GM12874 (cell line): ENCODE measurements at regions not wholly inside any gene's neighbourhood (a gene's known extent, or its start where the extent isn't known, plus 50 kb on each side); places are given as distances from the start of the nearest gene placed in this dataset.

Experiments
- TF ChIP-seq, protein P1 (sequence below): IDR thresholded peaks from 2 replicates; pipeline ENCODE4 v1.5.1; 2011; ENCODE audit warnings: low read depth, mild to moderate bottlenecking, control low read depth, low read length, moderate library complexity; ENCODE audit not compliant: insufficient read depth

DNA sequence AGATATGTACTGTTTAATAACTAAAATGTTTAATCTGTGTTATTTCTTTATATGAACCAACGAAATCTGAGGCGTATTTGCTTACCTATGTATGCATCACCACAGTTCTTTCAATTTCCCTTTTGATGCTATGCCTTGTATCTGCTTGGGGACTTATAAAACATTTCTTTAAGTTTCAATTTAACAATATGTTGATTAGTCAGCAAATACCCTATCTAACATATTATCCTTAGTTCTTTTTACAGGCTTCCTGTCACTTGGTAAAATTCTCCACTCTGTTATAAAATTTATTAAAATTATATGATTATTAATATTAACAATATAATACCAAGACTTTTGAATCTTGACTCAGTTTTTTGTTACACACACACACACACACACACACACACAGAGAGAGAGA is 174.3 kb downstream of the CPS1 start:
- TF ChIP-seq, protein P1, sequence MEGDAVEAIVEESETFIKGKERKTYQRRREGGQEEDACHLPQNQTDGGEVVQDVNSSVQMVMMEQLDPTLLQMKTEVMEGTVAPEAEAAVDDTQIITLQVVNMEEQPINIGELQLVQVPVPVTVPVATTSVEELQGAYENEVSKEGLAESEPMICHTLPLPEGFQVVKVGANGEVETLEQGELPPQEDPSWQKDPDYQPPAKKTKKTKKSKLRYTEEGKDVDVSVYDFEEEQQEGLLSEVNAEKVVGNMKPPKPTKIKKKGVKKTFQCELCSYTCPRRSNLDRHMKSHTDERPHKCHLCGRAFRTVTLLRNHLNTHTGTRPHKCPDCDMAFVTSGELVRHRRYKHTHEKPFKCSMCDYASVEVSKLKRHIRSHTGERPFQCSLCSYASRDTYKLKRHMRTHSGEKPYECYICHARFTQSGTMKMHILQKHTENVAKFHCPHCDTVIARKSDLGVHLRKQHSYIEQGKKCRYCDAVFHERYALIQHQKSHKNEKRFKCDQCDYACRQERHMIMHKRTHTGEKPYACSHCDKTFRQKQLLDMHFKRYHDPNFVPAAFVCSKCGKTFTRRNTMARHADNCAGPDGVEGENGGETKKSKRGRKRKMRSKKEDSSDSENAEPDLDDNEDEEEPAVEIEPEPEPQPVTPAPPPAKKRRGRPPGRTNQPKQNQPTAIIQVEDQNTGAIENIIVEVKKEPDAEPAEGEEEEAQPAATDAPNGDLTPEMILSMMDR: no peak

DNA sequence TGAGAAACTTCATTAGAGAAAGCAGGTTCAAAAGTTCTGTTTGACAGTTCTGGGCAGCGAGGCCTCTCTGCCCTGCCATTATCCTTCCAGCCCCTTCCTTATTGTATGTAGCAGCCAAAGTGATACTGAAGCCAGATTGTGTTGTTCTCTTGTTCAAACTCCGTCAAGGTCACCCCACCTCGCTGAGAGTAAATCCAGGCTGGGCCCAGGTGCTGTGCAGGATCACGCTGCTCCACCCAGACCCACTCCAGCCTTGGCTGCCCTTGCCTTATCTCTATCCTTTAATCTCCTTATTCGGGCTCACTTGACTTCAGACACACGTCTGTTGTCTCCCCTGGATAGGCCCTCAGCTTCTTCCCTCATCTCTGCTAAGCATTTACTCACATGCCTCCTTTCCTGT is 196.1 kb downstream of the CPS1 start:
- TF ChIP-seq, protein P1: no peak

DNA sequence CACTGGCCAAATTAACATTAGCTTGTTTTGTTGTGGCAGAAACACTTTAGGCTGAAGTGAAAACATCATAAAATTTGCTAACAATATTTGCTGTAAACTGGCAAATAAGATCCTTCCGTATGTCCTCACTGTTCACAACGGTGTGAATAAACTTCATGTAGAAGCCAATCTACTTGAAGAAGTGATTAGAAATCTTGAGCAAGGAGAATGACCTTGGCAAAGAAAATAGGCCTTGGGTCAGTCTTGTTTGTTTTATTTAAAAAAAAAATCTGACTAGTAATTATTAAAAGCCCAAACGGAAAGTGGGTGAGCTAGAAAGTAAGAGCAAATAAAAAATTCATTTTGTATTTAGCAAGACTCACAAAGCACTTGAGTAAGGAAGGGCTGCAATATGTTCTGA is 197.0 kb downstream of the CPS1 start:
- TF ChIP-seq, protein P1: no peak

DNA sequence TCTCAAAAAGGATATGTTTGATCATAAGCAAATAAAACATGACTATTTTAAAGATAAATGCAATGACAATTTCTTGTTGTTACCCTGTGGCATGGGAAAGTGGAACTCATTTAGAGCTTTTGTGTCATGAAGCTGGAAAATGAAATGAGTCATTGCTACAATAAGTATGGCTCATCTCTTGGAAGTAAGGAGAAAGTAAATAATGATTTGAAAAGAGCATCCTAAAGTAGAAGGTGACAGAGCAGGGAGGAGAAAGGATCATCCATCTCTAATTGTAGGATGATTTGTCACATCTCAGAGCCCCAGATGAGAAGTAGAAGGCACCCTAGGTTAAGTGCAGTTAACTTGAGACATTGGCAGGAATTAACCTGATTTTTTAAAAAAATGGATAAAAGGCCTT is 200.5 kb downstream of the CPS1 start:
- TF ChIP-seq, protein P1: no peak

DNA sequence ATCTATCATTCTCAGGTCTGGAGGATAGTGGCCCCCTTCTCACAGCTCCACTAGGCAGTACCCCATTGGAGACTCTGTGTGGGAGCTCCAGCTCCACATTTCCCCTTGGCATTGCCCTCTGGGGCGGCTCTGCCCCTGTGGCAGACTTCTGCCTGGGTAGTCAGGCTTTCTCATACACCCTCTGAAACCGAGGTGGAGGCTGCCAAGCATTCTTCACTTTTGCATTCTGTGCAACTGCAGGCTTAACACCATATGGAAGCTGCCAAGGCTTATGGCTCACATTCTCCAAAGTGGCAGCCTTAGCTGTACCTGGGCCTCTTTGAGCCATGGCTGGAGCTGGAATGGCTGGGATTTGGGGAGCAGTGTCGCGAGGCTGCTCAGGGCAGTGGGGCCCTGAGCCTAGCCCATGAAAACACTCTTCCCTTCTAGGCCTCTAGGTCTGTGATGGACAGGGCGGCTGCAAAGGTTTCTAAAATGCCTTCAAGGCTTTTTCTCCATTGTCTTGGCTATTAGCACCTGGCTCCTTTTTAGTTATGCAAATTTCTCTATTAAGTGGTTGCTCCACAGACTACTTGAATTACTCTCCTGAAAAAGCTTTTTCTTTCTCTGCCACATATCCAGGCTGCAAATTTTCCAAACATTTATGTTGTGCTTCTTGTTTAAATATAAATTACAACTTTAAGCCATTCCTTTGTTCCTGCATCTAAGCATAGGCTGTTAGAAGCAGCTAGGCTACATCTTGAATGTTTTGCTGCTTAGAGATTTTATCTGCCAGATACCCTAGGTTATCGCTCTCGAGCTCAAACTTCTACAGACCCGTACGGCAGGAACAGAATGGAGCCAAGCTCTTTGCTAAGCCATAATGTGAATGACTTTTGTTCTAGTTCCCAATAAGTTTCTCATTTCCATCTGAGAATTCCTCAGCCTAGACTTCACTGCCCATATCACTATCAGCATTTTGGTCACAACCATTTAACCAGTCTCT is 206.5 kb downstream of the CPS1 start:
- TF ChIP-seq, protein P1: no peak

DNA sequence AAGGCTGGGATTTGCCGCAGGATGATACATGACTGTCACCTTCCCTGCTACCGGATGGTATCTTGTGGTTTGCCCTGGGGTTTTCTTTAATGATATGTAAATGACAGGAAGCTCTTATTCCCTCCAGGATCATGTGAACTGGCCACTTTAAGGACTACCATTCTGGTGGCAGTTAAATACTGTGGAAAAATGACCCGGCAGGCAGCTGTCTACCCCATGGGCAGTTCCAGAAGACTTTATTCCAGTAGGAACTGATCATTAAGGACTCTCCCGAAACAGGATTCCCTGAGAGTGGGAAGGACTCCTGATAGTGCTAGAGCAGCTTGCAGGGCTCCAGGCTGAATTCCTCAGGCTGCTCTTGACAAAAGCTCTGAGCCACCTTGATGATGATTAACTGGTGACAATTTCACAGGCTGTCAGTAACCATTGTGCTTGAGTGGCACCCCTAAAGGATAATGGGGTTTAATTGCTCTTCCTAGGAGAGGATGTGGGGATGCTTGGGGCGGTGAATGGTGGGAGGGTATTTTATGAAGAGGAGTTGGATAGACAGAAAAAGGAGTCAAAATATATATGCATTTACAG is 212.0 kb downstream of the CPS1 start:
- TF ChIP-seq, protein P1: no peak

DNA sequence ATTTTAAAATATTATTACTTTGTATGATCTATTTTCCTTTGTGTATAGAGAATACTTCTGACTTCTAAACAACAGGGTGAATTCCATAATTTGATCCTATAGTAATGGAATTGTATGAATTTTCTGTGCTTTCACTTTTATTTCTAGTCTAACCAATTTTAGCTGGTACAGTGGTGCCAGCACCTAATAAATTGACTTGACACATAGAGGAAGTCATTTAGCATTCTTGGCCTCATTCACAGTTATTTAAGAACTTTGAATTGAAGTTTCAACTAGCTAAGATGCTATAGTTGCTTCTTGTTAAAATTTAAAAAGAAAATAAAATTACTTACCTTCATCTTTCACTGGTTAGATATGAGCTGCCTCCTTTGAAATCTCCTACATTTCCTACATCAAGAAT is 220.4 kb downstream of the CPS1 start:
- TF ChIP-seq, protein P1: no peak
